Epithelial cell of proximal tubule (primary cell): ENCODE measurements at regions not wholly inside any gene's neighbourhood (a gene's known extent, or its start where the extent isn't known, plus 50 kb on each side); places are given as distances from the start of the nearest gene placed in this dataset.

Experiments used
- DNase-seq: peaks from one replicate; pipeline ENCODE4 v3.0.0-alpha.2; 2011; ENCODE audit warnings: low read depth
- H3K4me3 ChIP-seq: 2 replicates; pipeline ENCODE4 v1.5.1; 2011; ENCODE audit warnings: low read depth, mild to moderate bottlenecking, low read length
- CTCF ChIP-seq: conservative IDR thresholded peaks from 2 replicates; pipeline ENCODE4 v1.5.1; 2012; ENCODE audit warnings: low read depth, mild to moderate bottlenecking, low read length

- TF ChIP-seq CTCF, result no peak
- no peak for DNase-seq
- no peak overlapping the region for H3K4me3 ChIP-seq
Observed at GRCh38 chr1:47621977-47622376, 184.1 kb downstream of the FOXD2 start.

- no peak for DNase-seq
- no peak for TF ChIP-seq CTCF
- H3K4me3 ChIP-seq, result no peak overlapping the region
Observed at GRCh38 chr1:47622776-47623556, 185.1 kb downstream of the FOXD2 start.

- no peak for DNase-seq
- no peak for TF ChIP-seq CTCF
- no peak overlapping the region for H3K4me3 ChIP-seq
Observed at GRCh38 chr1:47623557-47623940, 185.7 kb downstream of the FOXD2 start.

GRCh38 chr1:47624531-47624930 is 186.7 kb downstream of the FOXD2 start:
- no peak overlapping the region for H3K4me3 ChIP-seq
- TF ChIP-seq CTCF, result peak; percentile 22
- no peak for DNase-seq

- H3K4me3 ChIP-seq, result no peak overlapping the region
- peak; percentile 19 for TF ChIP-seq CTCF
- no peak for DNase-seq
Observed at GRCh38 chr1:47627016-47627415, 189.2 kb downstream of the FOXD2 start.

GRCh38 chr1:47627471-47628370 is 189.9 kb downstream of the FOXD2 start:
- DNase-seq, result no peak
- no peak for TF ChIP-seq CTCF
- no peak overlapping the region for H3K4me3 ChIP-seq

GRCh38 chr1:47629201-47629600 is 191.4 kb downstream of the FOXD2 start:
- DNase-seq, result no peak
- no peak for TF ChIP-seq CTCF
- H3K4me3 ChIP-seq, result no peak overlapping the region
